Naive thymus-derived CD4-positive, alpha-beta T cell (primary cell): ENCODE measurements at regions not wholly inside any gene's neighbourhood (a gene's known extent, or its start where the extent isn't known, plus 50 kb on each side); places are given as distances from the start of the nearest gene placed in this dataset.

Experiments used
- ATAC-seq: fragments of 150-1000 bp; cut with Tn5 transposase; 2 replicates; pipeline ENCODE4 v1.10.0; 2021; ENCODE audit warnings: mild to moderate bottlenecking, moderate library complexity
- CTCF ChIA-PET: fragments of 350-600 bp; sonication (Branson Sonifier 250); formaldehyde crosslinking; loops from one replicate; lab custom pipeline; 2021; ENCODE audit warnings: antibody characterized with exemption; lab: Charles Lee
- POLR2A ChIA-PET: fragments of 350-600 bp; sonication (Branson Sonifier 250); formaldehyde crosslinking; loops from one replicate; lab custom pipeline; 2021; ENCODE audit warnings: antibody characterized with exemption, inconsistent platforms; lab: Charles Lee
- DNase-seq, 9 donors: peaks; one replicate each; pipeline versions ENCODE4 v3.0.0 to v3.0.0-alpha.2; 2020 to 2022; ENCODE audit warnings: mixed read lengths in 1 of 9
- H3K27ac ChIP-seq: one replicate; pipeline ENCODE4 v1.7.0; 2013; ENCODE audit warnings: mild to moderate bottlenecking, low read depth, low read length, moderate library complexity
- H3K27me3 ChIP-seq, 2 donors: one replicate each; pipeline ENCODE4 v1.7.0; 2013; ENCODE audit warnings: low read length in 2 of 2, mild to moderate bottlenecking in 2 of 2, moderate library complexity in 2 of 2; ENCODE audit not compliant: control insufficient read depth in 2 of 2, insufficient read depth in 2 of 2
- H3K36me3 ChIP-seq, 3 experiments: 1 replicate in 2 of 3; 2 replicates in 1 of 3; pipeline ENCODE4 v1.7.0; 2013; ENCODE audit warnings: low read length in 3 of 3, mild to moderate bottlenecking in 3 of 3, moderate library complexity in 1 of 3; ENCODE audit not compliant: insufficient read depth in 3 of 3, control insufficient read depth in 2 of 3
- H3K4me1 ChIP-seq, 2 donors: one replicate each; pipeline ENCODE4 v1.7.0; 2013; ENCODE audit warnings: low read length in 2 of 2, mild to moderate bottlenecking in 2 of 2, moderate library complexity in 1 of 2; ENCODE audit not compliant: control insufficient read depth in 2 of 2, insufficient read depth in 2 of 2
- H3K4me3 ChIP-seq: 2 replicates; pipeline ENCODE4 v1.7.0; 2013; ENCODE audit warnings: mild to moderate bottlenecking, low read length
- H3K9me3 ChIP-seq, 3 experiments: 1 replicate in 2 of 3; 2 replicates in 1 of 3; pipeline ENCODE4 v1.7.0; 2013; ENCODE audit warnings: low read length in 3 of 3; ENCODE audit not compliant: control insufficient read depth in 2 of 3
- H3K27ac Mint-ChIP-seq, 9 donors: one replicate each; pipeline ENCODE4 v1.8.0; 2020 to 2022; ENCODE audit warnings: mixed read lengths in 9 of 9, mild to moderate bottlenecking in 8 of 9, moderate library complexity in 5 of 9, inconsistent platforms in 2 of 9
- H3K27me3 Mint-ChIP-seq, 5 donors: one replicate each; pipeline ENCODE4 v1.8.0; 2021 to 2022; ENCODE audit warnings: mixed read lengths in 5 of 5, mild to moderate bottlenecking in 1 of 5
- H3K36me3 Mint-ChIP-seq, 5 donors: one replicate each; pipeline ENCODE4 v1.8.0; 2020 to 2022; ENCODE audit warnings: mixed read lengths in 5 of 5, mild to moderate bottlenecking in 3 of 5, inconsistent platforms in 1 of 5
- H3K4me1 Mint-ChIP-seq, 7 donors: one replicate each; pipeline ENCODE4 v1.8.0; 2020 to 2022; ENCODE audit warnings: mixed read lengths in 7 of 7, mild to moderate bottlenecking in 3 of 7, inconsistent platforms in 1 of 7
- H3K4me3 Mint-ChIP-seq, 10 donors: one replicate each; pipeline ENCODE4 v1.8.0; 2020 to 2022; ENCODE audit warnings: mild to moderate bottlenecking in 10 of 10, mixed read lengths in 10 of 10, moderate library complexity in 6 of 10, inconsistent platforms in 2 of 10
- H3K9me3 Mint-ChIP-seq, 11 donors: one replicate each; pipeline ENCODE4 v1.8.0; 2020 to 2022; ENCODE audit warnings: mixed read lengths in 11 of 11, mild to moderate bottlenecking in 4 of 11, inconsistent platforms in 1 of 11, moderate library complexity in 1 of 11
- intact Hi-C, 2 donors: fragments of 100-400 bp; cut with micrococcal nuclease; formaldehyde crosslinking; loops; one replicate each; pipeline ENCODE4 v1.15.1; 2023

GRCh38 chr11:28992996-28993395 is 884.8 kb downstream of the METTL15 start:
- H3K4me3 ChIP-seq = no peak overlapping the region
- no peaks in the 10 kb centered on the region for H3K9me3 ChIP-seq
- no peaks in the 10 kb centered on the region for H3K27me3 ChIP-seq
- POLR2A ChIA-PET = no interaction called here
- DNase-seq = no peak
- H3K27me3 Mint-ChIP-seq = no peaks in the 10 kb centered on the region
- no peak for ATAC-seq
- no peak overlapping the region for H3K27ac ChIP-seq
- intact Hi-C loops = no loop called here
- peaks cover 0 to 17% (median 0%) of the 10 kb centered on the region in 11 donors for H3K9me3 Mint-ChIP-seq
- CTCF ChIA-PET = no interaction called here
- no peak overlapping the region for H3K27ac Mint-ChIP-seq
- no peaks in the 10 kb centered on the region for H3K36me3 ChIP-seq
- no peaks in the 10 kb centered on the region for H3K4me1 ChIP-seq
- no peaks in the 10 kb centered on the region for H3K4me1 Mint-ChIP-seq
- H3K36me3 Mint-ChIP-seq = no peaks in the 10 kb centered on the region
- H3K4me3 Mint-ChIP-seq = no peak overlapping the region

- Mint-ChIP-seq H3K27ac (no peak overlapping the region), H3K36me3 (no peaks in the 10 kb centered on the region), H3K4me3 (no peak overlapping the region), H3K4me1 (no peaks in the 10 kb centered on the region), H3K9me3 (peaks cover 0 to 20% (median 4%) of the 10 kb centered on the region in 11 donors), H3K27me3 (no peaks in the 10 kb centered on the region)
- ChIA-PET CTCF (no interaction called here), POLR2A (no interaction called here)
- H3K4me1 ChIP-seq = no peaks in the 10 kb centered on the region
- no peak overlapping the region for H3K4me3 ChIP-seq
- no peaks in the 10 kb centered on the region for H3K36me3 ChIP-seq
- intact Hi-C loops = no loop called here
- H3K27ac ChIP-seq = no peak overlapping the region
- no peaks in the 10 kb centered on the region for H3K27me3 ChIP-seq
- DNase-seq = no peak
- no peaks in the 10 kb centered on the region for H3K9me3 ChIP-seq
- ATAC-seq = no peak
Measured at GRCh38 chr11:28984231-28984630, 876.0 kb downstream of the METTL15 start.

- Histone ChIP-seq H3K27me3 (no peaks in the 10 kb centered on the region), H3K4me3 (no peak overlapping the region), H3K36me3 (no peaks in the 10 kb centered on the region), H3K4me1 (no peaks in the 10 kb centered on the region), H3K9me3 (no peaks in the 10 kb centered on the region), H3K27ac (no peak overlapping the region)
- Mint-ChIP-seq H3K9me3 (peaks cover 0 to 20% (median 4%) of the 10 kb centered on the region in 11 donors), H3K27me3 (no peaks in the 10 kb centered on the region), H3K36me3 (no peaks in the 10 kb centered on the region), H3K27ac (no peak overlapping the region), H3K4me3 (no peak overlapping the region), H3K4me1 (no peaks in the 10 kb centered on the region)
- CTCF ChIA-PET = no interaction called here
- ATAC-seq (no peak), DNase-seq (no peak)
- intact Hi-C loops = no loop called here
- POLR2A ChIA-PET = no interaction called here
Measured at GRCh38 chr11:28983780-28984179, 875.6 kb downstream of the METTL15 start.

GRCh38 chr11:28981381-28981780 is 873.2 kb downstream of the METTL15 start:
- no peak for ATAC-seq
- H3K27ac Mint-ChIP-seq = no peak overlapping the region
- intact Hi-C loops = no loop called here
- no peaks in the 10 kb centered on the region for H3K27me3 ChIP-seq
- ChIA-PET POLR2A (no interaction called here), CTCF (no interaction called here)
- no peaks in the 10 kb centered on the region for H3K27me3 Mint-ChIP-seq
- no peaks in the 10 kb centered on the region for H3K4me1 ChIP-seq
- no peak overlapping the region for H3K4me3 Mint-ChIP-seq
- H3K36me3 Mint-ChIP-seq = peaks cover 0 to 4% (median 0%) of the 10 kb centered on the region in 5 donors
- H3K9me3 ChIP-seq = no peaks in the 10 kb centered on the region
- H3K9me3 Mint-ChIP-seq = peaks cover 2 to 17% (median 5%) of the 10 kb centered on the region in 11 donors
- H3K27ac ChIP-seq = no peak overlapping the region
- H3K4me1 Mint-ChIP-seq = no peaks in the 10 kb centered on the region
- no peak for DNase-seq
- no peak overlapping the region for H3K4me3 ChIP-seq
- no peaks in the 10 kb centered on the region for H3K36me3 ChIP-seq

- ATAC-seq (no peak), DNase-seq (no peak)
- Histone ChIP-seq H3K27me3 (no peaks in the 10 kb centered on the region), H3K9me3 (no peaks in the 10 kb centered on the region), H3K4me1 (no peaks in the 10 kb centered on the region), H3K4me3 (no peak overlapping the region), H3K36me3 (no peaks in the 10 kb centered on the region), H3K27ac (no peak overlapping the region)
- H3K27me3 Mint-ChIP-seq = no peaks in the 10 kb centered on the region
- intact Hi-C loops = no loop called here
- H3K36me3 Mint-ChIP-seq = peaks cover 0 to 5% (median 0%) of the 10 kb centered on the region in 5 donors
- ChIA-PET POLR2A (no interaction called here), CTCF (no interaction called here)
- peaks cover 0 to 25% (median 6%) of the 10 kb centered on the region in 11 donors for H3K9me3 Mint-ChIP-seq
- no peaks in the 10 kb centered on the region for H3K4me1 Mint-ChIP-seq
- no peak overlapping the region for H3K27ac Mint-ChIP-seq
- H3K4me3 Mint-ChIP-seq = no peak overlapping the region
Measured at GRCh38 chr11:28976801-28977145, 868.6 kb downstream of the METTL15 start.

- Histone ChIP-seq H3K9me3 (no peaks in the 10 kb centered on the region), H3K4me3 (no peak overlapping the region), H3K36me3 (no peaks in the 10 kb centered on the region), H3K27me3 (no peaks in the 10 kb centered on the region), H3K27ac (no peak overlapping the region), H3K4me1 (no peaks in the 10 kb centered on the region)
- no peaks in the 10 kb centered on the region for H3K27me3 Mint-ChIP-seq
- no peak overlapping the region for H3K4me3 Mint-ChIP-seq
- H3K27ac Mint-ChIP-seq = no peak overlapping the region
- no peaks in the 10 kb centered on the region for H3K4me1 Mint-ChIP-seq
- no peak for DNase-seq
- ChIA-PET CTCF (no interaction called here), POLR2A (no interaction called here)
- intact Hi-C loops = no loop called here
- no peak for ATAC-seq
- peaks cover 0 to 25% (median 6%) of the 10 kb centered on the region in 11 donors for H3K9me3 Mint-ChIP-seq
- H3K36me3 Mint-ChIP-seq = peaks cover 0 to 5% (median 0%) of the 10 kb centered on the region in 5 donors
Measured at GRCh38 chr11:28976012-28976800, 868.0 kb downstream of the METTL15 start.

- no peak overlapping the region for H3K4me3 ChIP-seq
- H3K9me3 Mint-ChIP-seq = peaks cover 0 to 31% (median 8%) of the 10 kb centered on the region in 11 donors
- H3K4me1 ChIP-seq = no peaks in the 10 kb centered on the region
- H3K27ac Mint-ChIP-seq = no peak overlapping the region
- DNase-seq (no peak), ATAC-seq (no peak)
- H3K4me1 Mint-ChIP-seq = no peaks in the 10 kb centered on the region
- intact Hi-C loops = no loop called here
- H3K36me3 Mint-ChIP-seq = no peaks in the 10 kb centered on the region
- no peak overlapping the region for H3K27ac ChIP-seq
- no peaks in the 10 kb centered on the region for H3K27me3 Mint-ChIP-seq
- no peaks in the 10 kb centered on the region for H3K27me3 ChIP-seq
- POLR2A ChIA-PET = no interaction called here
- no peaks in the 10 kb centered on the region for H3K36me3 ChIP-seq
- H3K9me3 ChIP-seq = no peaks in the 10 kb centered on the region
- CTCF ChIA-PET = no interaction called here
- H3K4me3 Mint-ChIP-seq = no peak overlapping the region
Measured at GRCh38 chr11:28969832-28970231, 861.6 kb downstream of the METTL15 start.
